NCI-H2107 (cell line): ENCODE measurements at regions not wholly inside any gene's neighbourhood (a gene's known extent, or its start where the extent isn't known, plus 50 kb on each side); places are given as distances from the start of the nearest gene placed in this dataset.

ENCODE experiments used
- DNase-seq: peaks from one replicate; lab custom pipeline; 2025; lab: John Stamatoyannopoulos, UW

DNA sequence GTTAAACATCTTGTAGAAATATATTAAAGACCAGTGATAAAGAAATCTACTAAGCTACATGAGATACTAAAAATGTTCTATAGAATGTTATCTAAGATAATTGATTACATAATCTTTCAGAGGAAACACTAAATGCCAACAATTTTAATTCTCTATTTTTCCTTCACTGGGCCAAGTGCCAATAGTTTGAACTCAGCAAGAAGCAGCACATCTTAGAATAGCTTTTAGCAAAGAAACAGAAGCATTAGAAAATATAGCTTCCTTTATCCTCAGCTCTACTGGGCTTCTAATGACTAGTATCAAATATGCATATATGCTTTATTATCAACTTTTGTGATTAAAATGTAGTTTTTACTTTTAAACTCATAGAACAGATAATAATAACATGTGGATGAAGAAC is 461.4 kb upstream of the USP15 start:
- DNase-seq = no peak

DNA sequence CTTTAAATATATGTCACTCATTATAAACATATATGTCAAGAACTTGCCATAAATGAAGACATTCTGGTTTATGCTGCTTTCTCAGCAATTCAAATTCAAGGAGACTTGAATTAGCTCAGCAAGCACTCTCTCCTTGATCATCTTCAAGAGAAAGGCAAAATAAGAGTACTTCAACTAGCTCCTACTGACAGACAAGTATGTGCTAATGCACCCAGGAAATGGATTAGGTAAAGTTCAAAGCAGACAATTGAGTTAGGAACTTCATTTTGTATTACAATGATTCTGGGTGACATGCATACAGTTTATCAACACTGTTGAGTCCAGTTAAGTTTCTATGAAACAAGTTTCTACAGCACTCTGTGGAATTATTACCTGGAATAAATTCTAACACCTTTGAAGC is 455.9 kb upstream of the USP15 start:
- DNase-seq = no peak

DNA sequence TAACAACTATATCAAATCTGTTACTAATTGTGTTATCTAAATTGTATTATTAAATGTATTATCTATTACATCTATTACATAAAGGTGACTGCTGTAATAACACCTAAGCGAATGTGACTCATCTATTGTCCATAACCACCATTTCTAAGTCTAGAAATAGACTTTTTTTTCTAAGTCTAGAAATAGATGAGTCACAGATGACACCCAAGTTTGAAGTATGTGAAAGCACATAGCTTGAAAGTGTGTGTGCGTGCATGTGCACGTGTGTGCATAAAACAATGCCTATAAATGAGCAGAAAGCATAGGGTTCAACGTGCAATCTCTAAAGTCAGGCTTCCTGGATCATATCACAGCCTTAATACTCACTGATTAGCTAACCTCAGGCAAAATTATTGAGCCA is 451.3 kb upstream of the USP15 start:
- no peak for DNase-seq

DNA sequence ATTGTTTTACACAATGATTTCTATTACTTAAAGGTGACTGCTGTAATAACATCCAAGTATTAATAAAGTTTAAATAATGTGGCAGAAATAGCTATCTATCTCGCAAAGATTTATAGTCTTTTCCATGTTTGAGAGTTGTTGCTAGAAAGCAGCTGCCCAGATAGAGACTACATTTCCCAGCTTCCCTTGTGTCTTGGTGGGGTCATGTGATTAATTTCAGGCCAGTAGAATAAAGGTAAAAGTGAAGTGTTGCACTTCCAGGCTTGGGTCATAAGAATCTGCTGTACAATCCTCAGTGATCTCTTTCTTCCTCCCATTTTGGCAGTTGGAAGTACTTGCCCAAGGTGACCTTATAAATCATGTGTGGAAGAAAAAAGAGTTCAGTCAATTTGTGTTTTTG is 449.7 kb upstream of the USP15 start:
- DNase-seq = no peak

DNA sequence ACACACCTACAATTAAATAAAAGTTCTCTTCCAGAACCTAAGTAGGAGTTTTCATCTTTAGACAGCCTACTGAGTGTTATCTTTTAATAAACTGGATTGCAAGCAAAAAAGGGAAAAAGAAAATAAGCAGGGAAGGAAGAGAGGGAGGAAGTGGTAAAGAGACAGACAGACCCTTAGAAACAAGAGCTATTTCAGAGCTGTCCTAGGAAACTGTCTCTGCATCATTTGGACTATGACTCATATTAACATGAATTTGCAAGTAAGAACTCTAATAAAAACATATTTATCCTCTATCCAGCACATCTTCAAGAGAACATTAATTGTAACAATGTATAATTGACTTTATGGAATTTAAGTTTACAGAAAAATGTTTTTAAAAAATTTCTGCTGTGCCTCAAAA is 438.8 kb upstream of the USP15 start:
- DNase-seq = no peak

DNA sequence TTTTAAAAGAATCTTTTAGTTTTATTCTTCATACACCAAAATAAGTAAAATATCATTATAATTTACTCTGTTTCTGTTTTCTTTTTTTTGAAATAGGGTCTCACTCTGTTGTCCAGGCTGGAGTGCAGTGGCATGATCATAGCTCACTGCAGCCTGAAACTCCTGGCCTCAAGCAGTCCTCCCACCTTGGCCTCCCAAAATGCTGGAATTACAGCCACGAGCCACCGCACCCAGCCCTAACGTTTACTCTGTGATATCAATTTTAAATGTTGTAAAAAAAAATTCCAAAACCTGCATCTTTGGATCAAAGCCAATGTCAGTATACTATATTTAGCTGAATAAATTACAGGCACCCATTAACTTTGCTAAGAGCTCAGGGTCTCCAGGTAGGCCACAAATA is 437.1 kb upstream of the USP15 start:
- DNase-seq = no peak

DNA sequence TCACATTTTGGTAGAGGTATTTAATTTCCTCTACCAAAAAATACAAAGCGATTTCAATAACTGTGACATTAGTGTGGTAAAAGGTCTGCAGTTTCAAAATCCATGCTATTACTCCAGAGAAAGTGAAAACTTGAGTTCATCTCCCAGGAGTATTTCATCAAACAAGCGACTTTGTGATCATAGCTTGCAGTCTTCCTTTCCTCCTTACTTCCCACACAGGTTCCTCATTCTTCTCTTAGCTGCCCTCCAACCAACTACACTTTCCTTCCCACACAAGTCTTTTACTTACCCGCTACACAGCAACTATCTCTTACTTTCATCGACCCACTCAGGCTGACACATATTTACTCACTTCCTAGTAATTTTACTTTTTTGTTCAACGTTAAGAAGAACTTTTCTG is 413.4 kb upstream of the USP15 start:
- DNase-seq = no peak

DNA sequence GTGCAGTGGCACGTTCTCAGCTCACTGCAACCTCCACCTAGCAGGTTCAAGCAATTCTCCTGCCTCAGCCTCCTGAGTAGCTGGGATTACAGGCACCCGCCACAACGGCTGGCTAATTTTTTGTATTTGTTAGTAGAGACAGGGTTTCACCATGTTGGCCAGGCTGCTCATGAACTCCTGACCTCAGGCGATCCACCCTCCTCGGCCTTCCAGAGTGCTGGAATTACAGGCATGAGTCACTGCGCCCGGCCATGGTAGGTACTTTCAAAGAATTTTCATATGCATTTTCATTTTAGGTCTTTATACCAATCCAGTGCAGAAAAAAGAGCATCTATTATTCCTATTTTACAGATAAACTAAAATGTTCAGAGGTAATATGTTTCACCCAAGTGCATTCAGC is 411.3 kb upstream of the USP15 start:
- DNase-seq = no peak

DNA sequence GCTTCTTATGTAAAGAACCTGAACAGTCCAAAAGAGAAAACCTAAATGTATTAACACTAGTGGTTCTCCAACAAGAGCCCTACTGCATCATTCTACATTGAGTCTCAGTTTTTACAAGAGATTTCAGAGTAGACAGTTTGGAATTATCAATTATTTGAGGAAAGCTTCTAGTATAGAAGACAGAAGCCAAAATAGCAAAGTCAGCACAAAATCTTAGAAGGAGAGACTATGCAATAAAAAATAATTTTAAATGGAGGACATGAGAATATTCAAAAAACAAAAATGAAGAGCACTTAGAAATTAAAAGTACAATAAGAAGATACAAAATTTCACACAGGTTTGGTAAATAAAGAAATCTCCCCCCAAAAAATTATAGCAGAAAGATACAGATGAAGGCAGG is 406.3 kb upstream of the USP15 start:
- DNase-seq = no peak

DNA sequence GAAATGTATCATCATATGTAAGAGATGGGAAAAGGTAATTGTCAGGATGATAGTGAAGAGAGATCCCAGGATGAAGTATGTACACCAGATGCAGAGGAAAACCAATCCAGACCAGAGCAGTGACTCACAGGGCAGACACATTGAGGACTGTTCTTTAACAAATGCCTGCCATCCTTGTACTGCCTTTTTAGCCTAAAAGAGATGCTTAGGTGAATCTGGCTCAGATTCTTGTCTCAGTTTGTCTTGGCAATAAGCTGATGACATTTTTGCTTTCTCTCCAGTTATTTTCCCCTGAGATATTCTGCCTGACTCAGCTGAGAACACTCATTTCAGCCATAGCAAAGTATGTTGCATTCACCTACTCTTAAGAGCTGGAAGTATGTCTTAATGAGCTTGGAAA is 405.3 kb upstream of the USP15 start:
- no peak for DNase-seq

DNA sequence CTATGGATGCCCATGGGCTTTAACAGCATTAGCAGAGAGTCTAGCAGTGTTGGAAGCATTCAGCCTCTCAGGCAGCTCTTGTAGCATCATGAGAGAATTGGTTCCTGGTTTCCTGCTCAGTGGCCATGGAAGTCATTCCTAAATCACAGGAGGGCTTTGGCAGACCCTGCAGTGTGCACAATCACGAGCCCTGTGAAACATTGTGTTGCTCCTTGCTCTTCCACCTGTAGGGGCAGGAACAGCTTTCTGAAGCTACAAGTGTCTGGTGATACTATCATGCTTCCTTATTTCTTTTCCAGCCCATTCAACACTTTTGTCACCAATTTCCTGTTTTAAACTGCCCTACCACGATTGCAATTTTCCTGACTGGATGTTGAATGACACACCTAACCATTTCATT is 402.2 kb upstream of the USP15 start:
- DNase-seq = no peak

DNA sequence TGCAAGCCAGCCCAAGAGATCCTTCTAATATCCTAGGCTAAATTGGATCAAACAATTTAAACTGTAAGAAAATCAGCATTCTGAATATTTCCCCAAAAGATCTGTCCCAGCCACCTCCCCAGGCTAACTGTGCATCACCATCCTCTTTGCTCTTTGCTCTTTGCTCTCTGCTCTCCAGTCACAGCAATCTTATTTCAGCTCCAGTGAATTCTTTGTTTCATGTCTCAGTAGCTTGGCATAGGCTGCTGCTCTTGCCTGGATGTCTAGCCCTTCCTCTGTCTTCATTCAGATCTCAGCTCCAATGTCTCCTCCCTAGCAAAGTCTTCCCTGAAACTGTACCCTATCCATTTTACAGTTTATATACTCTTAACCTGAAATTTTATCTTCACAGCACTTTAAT is 399.8 kb upstream of the USP15 start:
- no peak for DNase-seq

DNA sequence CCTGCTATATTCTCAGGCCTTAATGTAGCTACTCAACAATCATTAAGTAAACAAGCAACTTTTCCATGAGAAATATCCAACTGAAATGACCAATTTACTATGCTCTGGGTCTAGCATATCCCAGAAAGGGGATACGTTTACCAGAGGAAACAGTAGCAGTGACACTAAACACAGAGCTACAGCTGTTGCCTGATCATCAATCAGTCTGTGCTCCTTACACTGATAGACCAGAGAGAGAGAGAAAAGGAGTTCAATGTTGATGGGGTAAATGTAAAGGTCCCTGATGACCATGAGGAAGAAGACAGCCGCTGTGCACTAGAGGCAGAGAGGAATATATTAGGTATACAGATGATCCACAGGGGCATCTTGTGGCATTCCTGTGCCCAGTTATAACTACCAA is 397.2 kb upstream of the USP15 start:
- no peak for DNase-seq

DNA sequence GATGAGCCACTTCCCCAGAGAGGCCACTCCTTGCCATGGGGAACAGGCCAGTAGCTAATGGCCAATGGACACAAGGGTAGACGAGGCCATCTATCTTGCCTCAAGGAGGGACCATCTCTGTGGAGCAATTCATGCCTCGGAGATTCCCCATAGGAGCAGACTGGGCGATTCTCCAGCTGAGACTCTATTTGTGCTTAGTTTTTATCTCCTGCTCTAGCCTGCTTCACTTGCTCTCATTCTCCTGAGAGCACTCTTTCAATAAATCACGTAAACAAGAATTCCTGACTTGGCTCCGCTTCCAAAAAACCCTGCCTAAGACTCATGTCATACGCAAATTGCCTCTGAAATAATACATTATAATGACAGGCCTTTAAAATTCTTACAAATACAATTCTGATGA is 396.4 kb upstream of the USP15 start:
- DNase-seq = no peak

DNA sequence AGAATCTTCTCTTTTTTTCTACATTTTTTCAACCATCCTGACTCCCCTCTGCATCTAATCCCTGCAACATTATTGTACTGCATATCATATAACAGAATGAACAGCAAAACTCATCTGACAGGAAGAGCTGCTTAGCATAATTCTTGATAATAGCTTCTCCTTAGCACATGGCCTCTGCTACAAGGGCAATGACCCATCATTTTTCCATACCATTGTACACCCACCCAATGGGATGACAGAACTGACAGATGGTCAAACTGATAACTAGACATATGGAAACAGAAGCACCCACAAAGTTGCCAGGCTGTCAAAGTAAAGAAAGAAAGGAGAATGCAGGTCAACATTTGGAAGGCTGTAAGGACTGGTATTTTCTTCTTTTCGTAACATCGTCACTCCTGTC is 390.4 kb upstream of the USP15 start:
- DNase-seq = no peak

DNA sequence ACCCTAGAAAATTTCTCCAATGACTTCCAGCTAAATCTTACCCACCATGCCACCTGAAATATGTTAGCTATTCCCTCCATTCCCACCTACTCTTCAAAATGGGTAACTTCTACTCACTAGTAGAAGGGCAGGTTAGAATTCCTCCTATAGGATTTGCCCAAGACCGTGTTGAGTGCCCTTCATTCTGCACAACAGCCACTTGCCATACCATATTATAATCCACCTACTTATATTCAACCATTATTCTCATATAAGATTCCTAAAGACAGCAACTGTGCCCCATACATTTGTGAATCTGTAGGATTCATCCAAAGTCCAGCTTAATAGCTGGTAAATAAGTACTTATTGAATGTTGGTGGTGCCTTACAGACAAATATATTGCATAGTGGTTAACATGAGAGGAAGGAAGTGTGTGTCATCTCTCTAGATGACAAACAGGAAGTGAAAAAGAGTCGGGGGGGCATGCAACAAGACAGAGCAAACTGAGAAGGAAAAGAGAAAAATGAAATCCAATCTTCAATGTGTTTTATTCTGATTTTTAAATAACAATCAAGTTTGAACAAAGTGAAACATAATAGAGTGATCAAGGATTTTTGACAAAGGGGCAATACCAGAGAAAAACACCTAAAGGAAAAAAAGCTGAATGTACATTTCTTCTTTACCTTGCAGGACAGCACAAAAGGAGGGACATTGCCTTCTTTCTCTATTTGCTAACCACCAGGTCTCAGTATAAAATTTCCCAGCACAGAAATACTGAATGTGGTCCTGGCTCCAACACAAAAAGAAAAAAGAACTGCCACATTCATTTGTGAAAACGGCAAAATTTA is 389.3 kb upstream of the USP15 start:
- DNase-seq = no peak

DNA sequence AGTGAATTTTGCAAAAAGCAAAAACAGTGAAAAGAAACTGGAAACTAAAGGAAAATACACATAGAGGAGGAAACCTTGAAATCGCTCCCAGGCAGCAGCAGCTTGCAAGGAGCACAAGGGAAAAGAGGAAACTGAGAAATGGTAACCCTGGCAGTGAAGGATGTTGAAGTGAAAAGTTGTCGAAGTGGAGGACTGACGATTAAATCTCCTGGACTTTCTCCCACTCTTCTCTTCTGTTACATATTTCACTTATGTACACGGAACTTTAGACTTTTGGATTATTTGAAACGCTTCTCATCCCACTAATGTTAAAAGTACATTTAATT is 388.8 kb upstream of the USP15 start:
- DNase-seq = no peak

DNA sequence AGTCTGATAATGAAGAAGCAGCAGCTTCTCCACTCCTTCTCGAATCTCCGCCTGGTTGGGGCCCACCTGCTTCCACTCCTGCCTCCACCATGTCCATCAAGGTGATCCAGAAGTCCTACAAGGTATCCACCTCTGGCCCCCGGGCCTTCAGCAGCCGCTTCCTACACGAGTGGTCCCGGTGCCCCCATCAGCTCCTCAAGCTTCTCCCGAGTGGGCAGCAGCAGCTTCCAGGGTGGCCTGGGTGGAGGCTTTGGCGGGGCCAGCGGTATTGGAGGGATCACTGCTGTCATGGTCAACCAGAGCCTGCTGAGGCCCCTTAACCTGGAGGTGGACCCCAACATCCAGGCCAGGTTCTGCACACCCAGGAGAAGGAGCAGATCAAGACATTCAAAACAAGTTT is 381.0 kb upstream of the USP15 start:
- DNase-seq = no peak

DNA sequence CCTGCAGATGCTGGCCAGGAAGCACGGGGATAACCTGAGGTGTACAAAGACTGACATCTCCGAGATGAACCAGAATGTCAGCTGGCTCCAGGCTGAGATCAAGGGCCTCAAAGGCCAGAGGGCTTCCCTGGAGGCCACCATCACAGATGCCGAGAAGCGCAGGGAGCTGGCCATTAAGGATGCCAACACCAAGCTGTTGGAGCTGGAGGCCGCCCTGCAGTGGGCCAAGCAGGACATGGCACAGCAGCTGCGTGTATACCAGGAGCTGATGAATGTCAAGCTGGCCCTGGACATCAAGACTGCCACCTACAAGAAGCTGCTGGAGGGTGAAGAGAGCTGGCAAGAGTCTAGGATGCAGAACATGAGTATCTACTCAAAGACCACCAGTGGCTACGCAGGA is 380.0 kb upstream of the USP15 start:
- DNase-seq = no peak

DNA sequence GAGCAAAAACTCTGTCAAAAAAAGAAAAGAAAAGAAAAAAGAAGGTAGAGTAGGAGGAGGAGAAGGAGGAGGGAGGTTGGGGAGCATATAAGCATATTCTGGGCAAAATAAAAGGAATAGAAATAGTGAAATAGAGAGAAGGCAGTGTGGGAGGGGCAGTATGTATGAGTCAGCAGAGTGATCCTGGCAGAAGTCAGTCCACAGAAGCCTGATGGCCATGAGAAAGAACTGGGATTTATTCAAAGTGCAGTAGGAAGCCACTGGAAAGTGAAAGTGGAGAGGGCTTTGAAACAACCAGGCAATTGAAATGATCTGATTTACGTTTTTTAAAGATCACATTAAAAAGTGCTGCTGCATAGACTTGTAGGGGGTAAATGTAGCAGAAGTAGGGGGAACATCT is 368.6 kb upstream of the USP15 start:
- DNase-seq = no peak

DNA sequence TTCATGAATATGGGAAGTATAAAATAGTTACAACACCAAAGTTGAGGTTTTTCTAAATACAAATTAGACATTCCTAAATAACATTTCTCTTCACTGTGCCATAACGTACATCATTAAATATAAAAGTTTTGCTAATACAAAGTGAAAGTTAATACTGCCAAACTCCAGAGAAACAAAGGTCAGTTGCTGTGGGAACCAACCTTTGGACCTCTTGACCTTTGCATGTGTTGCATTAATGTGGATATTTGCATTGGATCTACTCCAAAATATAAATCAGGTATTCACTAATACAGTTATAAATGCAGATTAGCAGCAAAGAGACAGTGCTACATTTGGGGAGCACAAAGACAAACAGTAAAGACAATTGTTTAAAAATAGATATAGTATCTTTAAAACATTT is 366.0 kb upstream of the USP15 start:
- no peak for DNase-seq

DNA sequence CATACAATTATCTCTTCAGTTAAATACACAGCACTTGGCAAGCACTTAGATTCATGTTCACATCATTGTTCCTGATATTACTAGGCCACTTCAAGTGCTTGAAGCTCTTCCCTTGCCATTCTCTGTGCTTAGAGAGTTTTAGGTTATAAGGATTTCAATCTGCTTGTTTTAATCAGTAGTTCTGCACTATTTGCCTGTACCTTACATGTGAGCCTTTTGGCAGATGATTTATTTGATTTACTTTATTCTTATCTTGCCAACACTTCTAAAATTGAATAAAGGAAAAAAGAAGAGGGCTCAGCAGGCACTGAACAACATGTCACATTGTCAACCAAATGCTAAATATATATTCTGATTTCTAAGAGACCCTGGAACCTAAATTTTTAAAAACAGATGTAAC is 363.8 kb upstream of the USP15 start:
- no peak for DNase-seq

DNA sequence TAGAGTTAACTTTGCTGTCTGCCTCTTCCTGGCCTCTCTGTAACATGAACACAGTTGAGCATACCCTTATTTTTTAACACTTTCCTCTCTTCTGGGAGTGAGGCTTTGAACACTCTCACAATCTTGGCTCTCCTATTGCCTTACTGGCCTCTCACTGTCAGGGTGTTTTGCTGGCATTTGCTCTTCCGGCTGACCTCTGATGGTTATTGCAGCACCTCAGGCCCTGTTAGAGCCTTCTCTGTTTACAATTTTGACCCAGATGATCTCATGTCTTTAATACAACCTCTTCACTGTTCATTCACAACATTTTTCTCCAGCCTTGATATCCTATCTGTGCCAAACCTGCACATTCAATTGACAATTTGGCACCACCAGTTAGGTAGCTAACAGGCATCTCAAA is 357.8 kb upstream of the USP15 start:
- no peak for DNase-seq

DNA sequence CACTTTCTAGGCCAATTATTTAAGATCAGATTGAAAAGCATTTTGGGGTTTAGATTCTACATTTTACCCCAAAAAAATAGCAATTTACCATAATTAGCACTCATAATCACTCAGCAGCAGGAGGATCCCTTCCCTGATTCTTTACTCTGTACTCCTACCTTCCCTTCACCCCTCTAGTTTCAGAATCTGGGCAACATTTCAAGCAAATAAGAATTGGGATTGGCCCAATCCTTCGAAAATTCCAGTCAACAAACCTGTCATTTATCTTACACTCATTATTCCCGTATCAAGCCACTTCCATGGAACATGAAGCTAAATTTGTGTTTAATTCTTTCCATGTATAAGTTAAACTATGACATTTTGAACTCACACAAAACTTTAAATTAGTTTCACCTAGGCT is 349.1 kb upstream of the USP15 start:
- DNase-seq = no peak

DNA sequence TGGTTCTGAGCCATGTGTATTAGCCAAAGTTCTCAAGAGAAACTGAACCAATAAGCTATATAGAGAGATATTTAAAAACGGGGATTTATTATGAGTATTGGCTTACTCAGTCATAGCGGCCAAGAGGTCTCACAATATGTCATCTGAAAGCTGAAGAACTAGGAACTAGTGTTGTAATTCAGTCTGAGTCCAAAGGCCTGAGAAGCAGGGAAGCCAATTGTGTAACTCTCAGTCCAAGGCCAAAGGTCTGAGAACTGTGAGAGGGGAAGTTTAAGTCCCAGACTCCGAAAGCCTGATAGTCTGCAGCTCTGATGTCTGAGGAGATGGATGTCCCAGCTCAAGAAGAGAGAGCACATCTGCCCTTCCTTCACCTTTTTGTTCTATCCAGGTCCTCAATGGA is 344.8 kb upstream of the USP15 start:
- no peak for DNase-seq
